ENCODE measurements at regions not wholly inside any gene's neighbourhood (a gene's known extent, or its start where the extent isn't known, plus 50 kb on each side); places are given as distances from the start of the nearest gene placed in this dataset.

- H3K27me3 ChIP-seq (ENCODE audit: low read depth, low read length) = no peaks in the 10 kb centered on the region
- no peak overlapping the region for H3K4me3 ChIP-seq (ENCODE audit: low read depth in 1 of 2, low read length in 2 of 2)
- no peak overlapping the region for H3K27ac ChIP-seq (ENCODE audit: low read length)
- H3K4me1 ChIP-seq (ENCODE audit: control insufficient read depth in 1 of 2, insufficient read depth in 2 of 2, low read length in 2 of 2) = no peaks in the 10 kb centered on the region
- no peaks in the 10 kb centered on the region for H3K9me3 ChIP-seq (ENCODE audit: control insufficient read depth in 1 of 2, low read length in 2 of 2)
- no peaks in the 10 kb centered on the region for H3K36me3 ChIP-seq (ENCODE audit: control insufficient read depth in 1 of 2, insufficient read depth in 2 of 2, low read length in 2 of 2)
Measured at GRCh38 chr10:83834096-83834495, 305.2 kb upstream of the GHITM start.

- H3K36me3 ChIP-seq (ENCODE audit: control insufficient read depth in 1 of 2, insufficient read depth in 2 of 2, low read length in 2 of 2) = no peaks in the 10 kb centered on the region
- H3K4me3 ChIP-seq (ENCODE audit: low read depth in 1 of 2, low read length in 2 of 2) = no peak overlapping the region
- H3K9me3 ChIP-seq (ENCODE audit: control insufficient read depth in 1 of 2, low read length in 2 of 2) = no peaks in the 10 kb centered on the region
- peak overlapping the region; percentile 19 for H3K27ac ChIP-seq (ENCODE audit: low read length)
- H3K4me1 ChIP-seq (ENCODE audit: control insufficient read depth in 1 of 2, insufficient read depth in 2 of 2, low read length in 2 of 2) = no peaks in the 10 kb centered on the region
- H3K27me3 ChIP-seq (ENCODE audit: low read depth, low read length) = no peaks in the 10 kb centered on the region
Measured at GRCh38 chr10:83835945-83836745, 303.2 kb upstream of the GHITM start.

- no peak overlapping the region for H3K27ac ChIP-seq (ENCODE audit: low read length)
- no peak overlapping the region for H3K4me3 ChIP-seq (ENCODE audit: low read depth in 1 of 2, low read length in 2 of 2)
- no peaks in the 10 kb centered on the region for H3K4me1 ChIP-seq (ENCODE audit: control insufficient read depth in 1 of 2, insufficient read depth in 2 of 2, low read length in 2 of 2)
- no peaks in the 10 kb centered on the region for H3K36me3 ChIP-seq (ENCODE audit: control insufficient read depth in 1 of 2, insufficient read depth in 2 of 2, low read length in 2 of 2)
- H3K27me3 ChIP-seq (ENCODE audit: low read depth, low read length) = no peaks in the 10 kb centered on the region
- no peaks in the 10 kb centered on the region for H3K9me3 ChIP-seq (ENCODE audit: control insufficient read depth in 1 of 2, low read length in 2 of 2)
Measured at GRCh38 chr10:83848677-83849076, 290.6 kb upstream of the GHITM start.

- Histone ChIP-seq H3K4me3 (ENCODE audit: low read depth in 1 of 2, low read length in 2 of 2) (no peak overlapping the region), H3K9me3 (ENCODE audit: control insufficient read depth in 1 of 2, low read length in 2 of 2) (no peaks in the 10 kb centered on the region), H3K36me3 (ENCODE audit: control insufficient read depth in 1 of 2, insufficient read depth in 2 of 2, low read length in 2 of 2) (no peaks in the 10 kb centered on the region), H3K27me3 (ENCODE audit: low read depth, low read length) (no peaks in the 10 kb centered on the region), H3K4me1 (ENCODE audit: control insufficient read depth in 1 of 2, insufficient read depth in 2 of 2, low read length in 2 of 2) (no peaks in the 10 kb centered on the region), H3K27ac (ENCODE audit: low read length) (no peak overlapping the region)
Measured at GRCh38 chr10:83849150-83849549, 290.2 kb upstream of the GHITM start.

GRCh38 chr10:83852146-83852545 lies 287.2 kb upstream of the GHITM start:
- Histone ChIP-seq H3K4me1 (ENCODE audit: control insufficient read depth in 1 of 2, insufficient read depth in 2 of 2, low read length in 2 of 2) (no peaks in the 10 kb centered on the region), H3K36me3 (ENCODE audit: control insufficient read depth in 1 of 2, insufficient read depth in 2 of 2, low read length in 2 of 2) (no peaks in the 10 kb centered on the region), H3K4me3 (ENCODE audit: low read depth in 1 of 2, low read length in 2 of 2) (no peak overlapping the region), H3K27me3 (ENCODE audit: low read depth, low read length) (no peaks in the 10 kb centered on the region), H3K27ac (ENCODE audit: low read length) (no peak overlapping the region), H3K9me3 (ENCODE audit: control insufficient read depth in 1 of 2, low read length in 2 of 2) (no peaks in the 10 kb centered on the region)

- Histone ChIP-seq H3K36me3 (ENCODE audit: control insufficient read depth in 1 of 2, insufficient read depth in 2 of 2, low read length in 2 of 2) (no peaks in the 10 kb centered on the region), H3K4me3 (ENCODE audit: low read depth in 1 of 2, low read length in 2 of 2) (no peak overlapping the region), H3K9me3 (ENCODE audit: control insufficient read depth in 1 of 2, low read length in 2 of 2) (no peaks in the 10 kb centered on the region), H3K27ac (ENCODE audit: low read length) (no peak overlapping the region), H3K27me3 (ENCODE audit: low read depth, low read length) (no peaks in the 10 kb centered on the region), H3K4me1 (ENCODE audit: control insufficient read depth in 1 of 2, insufficient read depth in 2 of 2, low read length in 2 of 2) (no peaks in the 10 kb centered on the region)
Measured at GRCh38 chr10:83862723-83863122, 276.6 kb upstream of the GHITM start.

GRCh38 chr10:83863283-83863966 lies 275.9 kb upstream of the GHITM start:
- H3K4me1 ChIP-seq (ENCODE audit: control insufficient read depth in 1 of 2, insufficient read depth in 2 of 2, low read length in 2 of 2) = no peaks in the 10 kb centered on the region
- no peak overlapping the region for H3K27ac ChIP-seq (ENCODE audit: low read length)
- H3K36me3 ChIP-seq (ENCODE audit: control insufficient read depth in 1 of 2, insufficient read depth in 2 of 2, low read length in 2 of 2) = no peaks in the 10 kb centered on the region
- no peak overlapping the region for H3K4me3 ChIP-seq (ENCODE audit: low read depth in 1 of 2, low read length in 2 of 2)
- H3K27me3 ChIP-seq (ENCODE audit: low read depth, low read length) = no peaks in the 10 kb centered on the region
- no peaks in the 10 kb centered on the region for H3K9me3 ChIP-seq (ENCODE audit: control insufficient read depth in 1 of 2, low read length in 2 of 2)

GRCh38 chr10:83869898-83870297 lies 269.4 kb upstream of the GHITM start:
- Histone ChIP-seq H3K27ac (ENCODE audit: low read length) (no peak overlapping the region), H3K4me1 (ENCODE audit: control insufficient read depth in 1 of 2, insufficient read depth in 2 of 2, low read length in 2 of 2) (peaks cover 0 to 8% of the 10 kb centered on the region in 2 donors), H3K27me3 (ENCODE audit: low read depth, low read length) (no peaks in the 10 kb centered on the region), H3K9me3 (ENCODE audit: control insufficient read depth in 1 of 2, low read length in 2 of 2) (no peaks in the 10 kb centered on the region), H3K36me3 (ENCODE audit: control insufficient read depth in 1 of 2, insufficient read depth in 2 of 2, low read length in 2 of 2) (no peaks in the 10 kb centered on the region), H3K4me3 (ENCODE audit: low read depth in 1 of 2, low read length in 2 of 2) (no peak overlapping the region)

- no peak overlapping the region for H3K4me3 ChIP-seq (ENCODE audit: low read depth in 1 of 2, low read length in 2 of 2)
- no peaks in the 10 kb centered on the region for H3K27me3 ChIP-seq (ENCODE audit: low read depth, low read length)
- peaks cover 0 to 8% of the 10 kb centered on the region in 2 donors for H3K4me1 ChIP-seq (ENCODE audit: control insufficient read depth in 1 of 2, insufficient read depth in 2 of 2, low read length in 2 of 2)
- no peak overlapping the region for H3K27ac ChIP-seq (ENCODE audit: low read length)
- H3K9me3 ChIP-seq (ENCODE audit: control insufficient read depth in 1 of 2, low read length in 2 of 2) = no peaks in the 10 kb centered on the region
- H3K36me3 ChIP-seq (ENCODE audit: control insufficient read depth in 1 of 2, insufficient read depth in 2 of 2, low read length in 2 of 2) = no peaks in the 10 kb centered on the region
Measured at GRCh38 chr10:83871187-83872081, 267.9 kb upstream of the GHITM start.

GRCh38 chr10:83880252-83880791 lies 259.0 kb upstream of the GHITM start:
- Histone ChIP-seq H3K27ac (ENCODE audit: low read length) (no peak overlapping the region), H3K4me1 (ENCODE audit: control insufficient read depth in 1 of 2, insufficient read depth in 2 of 2, low read length in 2 of 2) (no peaks in the 10 kb centered on the region), H3K27me3 (ENCODE audit: low read depth, low read length) (no peaks in the 10 kb centered on the region), H3K9me3 (ENCODE audit: control insufficient read depth in 1 of 2, low read length in 2 of 2) (no peaks in the 10 kb centered on the region), H3K36me3 (ENCODE audit: control insufficient read depth in 1 of 2, insufficient read depth in 2 of 2, low read length in 2 of 2) (no peaks in the 10 kb centered on the region), H3K4me3 (ENCODE audit: low read depth in 1 of 2, low read length in 2 of 2) (no peak overlapping the region)

GRCh38 chr10:83881661-83882060 lies 257.6 kb upstream of the GHITM start:
- H3K36me3 ChIP-seq (ENCODE audit: control insufficient read depth in 1 of 2, insufficient read depth in 2 of 2, low read length in 2 of 2) = no peaks in the 10 kb centered on the region
- H3K27ac ChIP-seq (ENCODE audit: low read length) = no peak overlapping the region

More at GRCh38 chr10:83881661-83882060, 257.6 kb upstream of the GHITM start:
- H3K9me3 ChIP-seq (ENCODE audit: control insufficient read depth in 1 of 2, low read length in 2 of 2) = no peaks in the 10 kb centered on the region
- no peaks in the 10 kb centered on the region for H3K27me3 ChIP-seq (ENCODE audit: low read depth, low read length)
- no peaks in the 10 kb centered on the region for H3K4me1 ChIP-seq (ENCODE audit: control insufficient read depth in 1 of 2, insufficient read depth in 2 of 2, low read length in 2 of 2)
- H3K4me3 ChIP-seq (ENCODE audit: low read depth in 1 of 2, low read length in 2 of 2) = no peak overlapping the region

All from muscle layer of duodenum (tissue), 2 donors.